Activated T-helper 1 cell treated with anti-CD3 and anti-CD28 coated beads, Interleukin-12 subunit alpha, Interleukin-12 subunit beta, Interleukin-2, Interleukin-4 antibody, amounts not matched to agents 30 ng/mL and 10 ng/mL and 1 ng/mL, durations not matched to agents 14 hours and 24 hours and 36 hours (primary cell): ENCODE measurements at regions not wholly inside any gene's neighbourhood (a gene's known extent, or its start where the extent isn't known, plus 50 kb on each side); places are given as distances from the start of the nearest gene placed in this dataset.

Source experiments
- DNase-seq: peaks from one replicate; pipeline ENCODE4 v3.0.0; 2021; ENCODE audit warnings: low spot score
- H3K27ac Mint-ChIP-seq: one replicate; pipeline ENCODE4 v1.8.0; 2021; ENCODE audit warnings: mild to moderate bottlenecking, mixed read lengths
- H3K27me3 Mint-ChIP-seq: one replicate; pipeline ENCODE4 v1.8.0; 2022; ENCODE audit warnings: mild to moderate bottlenecking, moderate library complexity, mixed read lengths; ENCODE audit not compliant: insufficient read depth
- H3K36me3 Mint-ChIP-seq: one replicate; pipeline ENCODE4 v1.8.0; 2021; ENCODE audit warnings: low read depth, mixed read lengths
- H3K4me1 Mint-ChIP-seq: one replicate; pipeline ENCODE4 v1.8.0; 2021; ENCODE audit warnings: low read depth, mixed read lengths
- H3K4me3 Mint-ChIP-seq: one replicate; pipeline ENCODE4 v1.8.0; 2021; ENCODE audit warnings: mild to moderate bottlenecking, moderate library complexity, mixed read lengths
- H3K9me3 Mint-ChIP-seq: one replicate; pipeline ENCODE4 v1.8.0; 2021; ENCODE audit warnings: mixed read lengths
- intact Hi-C: fragments of 100-400 bp; cut with micrococcal nuclease; formaldehyde crosslinking; loops from one replicate; pipeline ENCODE4 v1.15.1; 2024

- no peaks in the 10 kb centered on the region for H3K27me3 Mint-ChIP-seq
- H3K36me3 Mint-ChIP-seq: no peaks in the 10 kb centered on the region
- no peak overlapping the region for H3K4me3 Mint-ChIP-seq
- peaks cover 9% of the 10 kb centered on the region for H3K9me3 Mint-ChIP-seq
- no peak for DNase-seq
- no peaks in the 10 kb centered on the region for H3K4me1 Mint-ChIP-seq
- intact Hi-C loops: no loop called here
- no peak overlapping the region for H3K27ac Mint-ChIP-seq
Observed at GRCh38 chr15:85979929-85980328, 99.7 kb upstream of the AGBL1 start.

- H3K4me1 Mint-ChIP-seq: no peaks in the 10 kb centered on the region
- no peak overlapping the region for H3K27ac Mint-ChIP-seq
- no peaks in the 10 kb centered on the region for H3K36me3 Mint-ChIP-seq
- H3K27me3 Mint-ChIP-seq: no peaks in the 10 kb centered on the region
- no peak for DNase-seq
- no peak overlapping the region for H3K4me3 Mint-ChIP-seq
- H3K9me3 Mint-ChIP-seq: peaks cover 7% of the 10 kb centered on the region
- intact Hi-C loops: no loop called here
Observed at GRCh38 chr15:85980946-85981345, 98.7 kb upstream of the AGBL1 start.

- Mint-ChIP-seq H3K9me3 (no peaks in the 10 kb centered on the region), H3K27me3 (no peaks in the 10 kb centered on the region), H3K27ac (no peak overlapping the region), H3K36me3 (no peaks in the 10 kb centered on the region), H3K4me1 (no peaks in the 10 kb centered on the region), H3K4me3 (no peak overlapping the region)
- no peak for DNase-seq
- intact Hi-C loops: no loop called here
Observed at GRCh38 chr15:85984241-85984640, 95.4 kb upstream of the AGBL1 start.

DNA sequence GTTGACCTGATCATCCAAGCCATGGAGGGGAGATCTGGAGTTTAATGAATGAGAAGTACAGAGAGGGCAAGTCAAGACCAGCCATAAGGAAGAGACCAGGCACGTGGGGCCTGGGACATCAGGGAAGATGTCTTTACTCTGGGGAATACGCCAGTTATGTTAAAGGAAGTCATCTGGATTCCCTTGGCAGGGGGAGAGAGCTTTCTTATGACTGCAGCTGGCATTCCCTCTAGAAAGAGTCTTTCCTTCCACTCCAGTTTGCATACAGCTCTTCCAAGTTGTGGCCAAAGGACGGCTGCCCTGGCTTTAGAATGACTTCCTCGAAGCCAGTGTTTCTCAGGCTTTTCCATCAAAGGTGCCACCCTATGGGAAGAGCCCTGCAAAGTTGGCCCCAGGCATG is 93.6 kb upstream of the AGBL1 start:
- H3K36me3 Mint-ChIP-seq: no peaks in the 10 kb centered on the region
- no peaks in the 10 kb centered on the region for H3K9me3 Mint-ChIP-seq
- H3K27ac Mint-ChIP-seq: no peak overlapping the region
- H3K4me1 Mint-ChIP-seq: no peaks in the 10 kb centered on the region
- no peaks in the 10 kb centered on the region for H3K27me3 Mint-ChIP-seq
- DNase-seq: no peak
- intact Hi-C loops: no loop called here
- H3K4me3 Mint-ChIP-seq: no peak overlapping the region

DNA sequence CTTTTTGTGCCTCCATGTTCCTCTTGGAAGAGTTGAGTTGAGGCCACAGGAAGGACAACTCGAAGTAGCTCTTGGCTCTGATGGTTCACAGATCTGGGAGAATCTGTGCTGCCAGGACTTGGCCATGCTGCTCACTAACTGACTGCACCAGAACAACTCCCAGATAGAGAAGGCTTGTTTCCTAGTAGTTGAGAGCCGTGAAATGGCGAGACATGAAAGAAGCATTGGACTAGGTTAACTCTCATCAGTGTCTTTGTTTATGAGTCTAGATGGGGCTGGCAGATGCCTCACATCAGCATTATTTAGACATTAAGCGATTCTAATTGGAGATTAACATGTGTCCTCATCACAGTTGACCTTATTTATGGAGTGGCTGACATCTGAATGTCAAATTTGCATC is 92.9 kb upstream of the AGBL1 start:
- H3K36me3 Mint-ChIP-seq: no peaks in the 10 kb centered on the region
- H3K4me1 Mint-ChIP-seq: no peaks in the 10 kb centered on the region
- H3K9me3 Mint-ChIP-seq: no peaks in the 10 kb centered on the region
- intact Hi-C loops: no loop called here
- DNase-seq: no peak
- H3K27ac Mint-ChIP-seq: no peak overlapping the region
- H3K27me3 Mint-ChIP-seq: no peaks in the 10 kb centered on the region
- H3K4me3 Mint-ChIP-seq: no peak overlapping the region

GRCh38 chr15:85988741-85989140 is 90.9 kb upstream of the AGBL1 start:
- H3K4me3 Mint-ChIP-seq: no peak overlapping the region
- H3K9me3 Mint-ChIP-seq: no peaks in the 10 kb centered on the region
- intact Hi-C loops: no loop called here
- H3K36me3 Mint-ChIP-seq: no peaks in the 10 kb centered on the region
- H3K27ac Mint-ChIP-seq: no peak overlapping the region
- H3K4me1 Mint-ChIP-seq: no peaks in the 10 kb centered on the region
- no peaks in the 10 kb centered on the region for H3K27me3 Mint-ChIP-seq
- no peak for DNase-seq

GRCh38 chr15:85992224-85992623 is 87.4 kb upstream of the AGBL1 start:
- H3K9me3 Mint-ChIP-seq: no peaks in the 10 kb centered on the region
- no peak for DNase-seq
- no peaks in the 10 kb centered on the region for H3K36me3 Mint-ChIP-seq
- no peak overlapping the region for H3K4me3 Mint-ChIP-seq
- intact Hi-C loops: no loop called here
- H3K27ac Mint-ChIP-seq: no peak overlapping the region
- peaks cover 3% of the 10 kb centered on the region for H3K27me3 Mint-ChIP-seq
- H3K4me1 Mint-ChIP-seq: no peaks in the 10 kb centered on the region

DNA sequence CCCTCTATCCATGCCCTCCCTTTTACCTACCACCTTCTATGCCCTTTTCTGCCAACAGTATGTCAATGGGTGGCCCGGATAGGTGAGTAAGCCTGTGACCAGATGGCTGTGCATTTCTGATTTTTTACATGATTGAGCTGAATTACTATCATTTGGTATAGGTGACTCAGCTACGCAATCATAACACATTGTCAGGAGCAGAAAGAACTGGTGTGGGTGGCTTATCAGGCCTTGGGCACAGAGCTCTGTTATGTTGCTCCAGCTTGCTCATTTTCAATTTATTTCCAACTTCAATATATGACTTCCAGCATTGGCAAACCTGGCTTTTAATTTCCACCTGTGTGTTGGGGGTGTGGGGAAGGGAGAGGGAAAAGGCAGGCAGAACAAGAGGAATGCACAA is 86.6 kb upstream of the AGBL1 start:
- intact Hi-C loops: no loop called here
- DNase-seq: no peak
- Mint-ChIP-seq H3K4me3 (no peak overlapping the region), H3K27ac (no peak overlapping the region), H3K4me1 (no peaks in the 10 kb centered on the region), H3K36me3 (no peaks in the 10 kb centered on the region), H3K27me3 (peaks cover 3% of the 10 kb centered on the region), H3K9me3 (no peaks in the 10 kb centered on the region)

- no peak for DNase-seq
- intact Hi-C loops: no loop called here
- Mint-ChIP-seq H3K36me3 (no peaks in the 10 kb centered on the region), H3K9me3 (no peaks in the 10 kb centered on the region), H3K27me3 (peaks cover 5% of the 10 kb centered on the region), H3K4me1 (no peaks in the 10 kb centered on the region), H3K4me3 (no peak overlapping the region), H3K27ac (no peak overlapping the region)
Observed at GRCh38 chr15:85997618-85998017, 82.1 kb upstream of the AGBL1 start.

DNA sequence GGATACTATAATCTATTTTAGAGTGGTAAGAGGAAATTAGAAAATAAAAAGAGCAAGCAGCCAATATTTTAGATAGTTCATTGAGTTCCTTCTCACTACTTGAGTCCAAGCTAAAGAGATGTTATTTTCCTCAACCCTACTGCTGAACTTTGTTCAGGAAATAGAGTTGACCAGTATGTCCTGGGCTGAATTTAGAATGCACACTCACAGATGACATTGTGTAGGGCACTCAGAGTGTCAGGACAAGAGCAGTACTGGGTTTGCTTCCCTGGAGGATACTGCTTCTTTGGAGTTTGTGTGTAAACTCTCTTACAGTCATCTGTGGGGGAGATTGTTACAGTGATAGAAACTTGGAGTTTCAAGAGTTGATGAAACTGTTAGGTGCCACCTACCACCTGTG is 80.0 kb upstream of the AGBL1 start:
- intact Hi-C loops: no loop called here
- DNase-seq: no peak
- H3K4me3 Mint-ChIP-seq: no peak overlapping the region
- peaks cover 8% of the 10 kb centered on the region for H3K27me3 Mint-ChIP-seq
- no peak overlapping the region for H3K27ac Mint-ChIP-seq
- H3K9me3 Mint-ChIP-seq: no peaks in the 10 kb centered on the region
- no peaks in the 10 kb centered on the region for H3K4me1 Mint-ChIP-seq
- H3K36me3 Mint-ChIP-seq: no peaks in the 10 kb centered on the region

DNA sequence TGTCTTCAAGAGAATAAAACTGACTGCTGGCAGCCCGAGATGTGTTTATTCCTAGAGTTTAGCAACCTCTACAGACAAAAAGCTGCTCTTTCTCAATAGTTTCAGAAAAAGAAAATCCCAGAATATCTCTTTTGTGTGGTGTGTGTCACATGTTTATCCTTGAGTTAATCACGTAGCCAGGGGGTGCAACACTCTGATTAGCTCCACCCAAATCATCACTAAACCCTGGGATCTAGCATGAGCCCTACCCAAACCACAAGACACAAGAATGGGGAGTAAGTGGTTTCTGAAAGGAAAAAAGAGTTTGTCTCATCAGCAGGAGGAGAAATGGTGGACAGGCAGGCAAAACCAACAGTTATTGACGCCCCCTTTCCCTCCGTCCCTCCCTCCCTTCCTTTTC is 78.5 kb upstream of the AGBL1 start:
- H3K4me3 Mint-ChIP-seq: no peak overlapping the region
- no peaks in the 10 kb centered on the region for H3K4me1 Mint-ChIP-seq
- no peaks in the 10 kb centered on the region for H3K9me3 Mint-ChIP-seq
- no peak overlapping the region for H3K27ac Mint-ChIP-seq
- no peaks in the 10 kb centered on the region for H3K36me3 Mint-ChIP-seq
- H3K27me3 Mint-ChIP-seq: peaks cover 5% of the 10 kb centered on the region
- intact Hi-C loops: no loop called here
- DNase-seq: no peak

- Mint-ChIP-seq H3K9me3 (no peaks in the 10 kb centered on the region), H3K4me1 (no peaks in the 10 kb centered on the region), H3K36me3 (no peaks in the 10 kb centered on the region), H3K27ac (no peak overlapping the region), H3K4me3 (no peak overlapping the region), H3K27me3 (peaks cover 5% of the 10 kb centered on the region)
- intact Hi-C loops: no loop called here
- DNase-seq: no peak
Observed at GRCh38 chr15:86002444-86002843, 77.2 kb upstream of the AGBL1 start.

GRCh38 chr15:86004061-86004460 is 75.6 kb upstream of the AGBL1 start:
- intact Hi-C loops: no loop called here
- Mint-ChIP-seq H3K4me1 (no peaks in the 10 kb centered on the region), H3K27ac (no peak overlapping the region), H3K4me3 (no peak overlapping the region), H3K9me3 (no peaks in the 10 kb centered on the region), H3K27me3 (peaks cover 5% of the 10 kb centered on the region), H3K36me3 (no peaks in the 10 kb centered on the region)
- DNase-seq: no peak

GRCh38 chr15:86006546-86006945 is 73.1 kb upstream of the AGBL1 start:
- H3K36me3 Mint-ChIP-seq: no peaks in the 10 kb centered on the region

More at GRCh38 chr15:86006546-86006945, 73.1 kb upstream of the AGBL1 start:
- DNase-seq: no peak
- no peaks in the 10 kb centered on the region for H3K4me1 Mint-ChIP-seq
- intact Hi-C loops: no loop called here
- H3K9me3 Mint-ChIP-seq: no peaks in the 10 kb centered on the region
- H3K27ac Mint-ChIP-seq: no peak overlapping the region
- H3K4me3 Mint-ChIP-seq: no peak overlapping the region
- H3K27me3 Mint-ChIP-seq: peaks cover 3% of the 10 kb centered on the region
